ENCODE measurements at regions not wholly inside any gene's neighbourhood (a gene's known extent, or its start where the extent isn't known, plus 50 kb on each side); places are given as distances from the start of the nearest gene placed in this dataset.

DNA sequence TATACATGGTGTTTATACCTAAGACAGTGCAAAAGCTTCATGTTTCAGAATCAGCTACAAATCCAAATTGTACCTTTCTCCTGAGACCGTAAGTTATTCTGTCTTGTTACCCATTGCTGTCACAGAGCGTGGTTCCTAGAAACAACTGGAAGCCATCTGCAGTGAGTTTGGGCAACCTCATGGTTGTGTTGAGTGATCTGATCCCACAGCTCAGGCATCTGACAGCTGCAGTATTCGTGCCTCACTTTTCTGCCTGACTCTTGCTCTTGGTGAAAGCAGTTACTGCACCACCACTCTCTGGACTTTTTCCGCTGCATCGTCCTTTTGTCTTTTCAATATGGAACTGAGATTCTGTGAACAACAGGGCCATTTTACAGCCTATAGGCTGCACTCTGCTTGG is 752.6 kb downstream of the MAFB start:
- Histone ChIP-seq H3K9me3 (no peaks in the 10 kb centered on the region), H3K27me3 (no peaks in the 10 kb centered on the region), H3K36me3 (no peaks in the 10 kb centered on the region), H3K4me3 (no peak overlapping the region), H3K27ac (no peak overlapping the region), H3K4me1 (peaks cover 0 to 8% (median 5%) of the 10 kb centered on the region in 4 donors)
- TF ChIP-seq EP300 (IDR thresholded peaks at IDR 0.05) (no peak), POLR2A (IDR thresholded peaks at IDR 0.05) (no peak)
- TF ChIP-seq, protein P1, sequence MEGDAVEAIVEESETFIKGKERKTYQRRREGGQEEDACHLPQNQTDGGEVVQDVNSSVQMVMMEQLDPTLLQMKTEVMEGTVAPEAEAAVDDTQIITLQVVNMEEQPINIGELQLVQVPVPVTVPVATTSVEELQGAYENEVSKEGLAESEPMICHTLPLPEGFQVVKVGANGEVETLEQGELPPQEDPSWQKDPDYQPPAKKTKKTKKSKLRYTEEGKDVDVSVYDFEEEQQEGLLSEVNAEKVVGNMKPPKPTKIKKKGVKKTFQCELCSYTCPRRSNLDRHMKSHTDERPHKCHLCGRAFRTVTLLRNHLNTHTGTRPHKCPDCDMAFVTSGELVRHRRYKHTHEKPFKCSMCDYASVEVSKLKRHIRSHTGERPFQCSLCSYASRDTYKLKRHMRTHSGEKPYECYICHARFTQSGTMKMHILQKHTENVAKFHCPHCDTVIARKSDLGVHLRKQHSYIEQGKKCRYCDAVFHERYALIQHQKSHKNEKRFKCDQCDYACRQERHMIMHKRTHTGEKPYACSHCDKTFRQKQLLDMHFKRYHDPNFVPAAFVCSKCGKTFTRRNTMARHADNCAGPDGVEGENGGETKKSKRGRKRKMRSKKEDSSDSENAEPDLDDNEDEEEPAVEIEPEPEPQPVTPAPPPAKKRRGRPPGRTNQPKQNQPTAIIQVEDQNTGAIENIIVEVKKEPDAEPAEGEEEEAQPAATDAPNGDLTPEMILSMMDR (IDR thresholded peaks at IDR 0.05): no peak
- WGBS, 2 donors: 77 to 78% methylated on average over 5 of the region's 5 CpGs
- no peak for DNase-seq (ENCODE audit: low spot score in 2 of 2)

DNA sequence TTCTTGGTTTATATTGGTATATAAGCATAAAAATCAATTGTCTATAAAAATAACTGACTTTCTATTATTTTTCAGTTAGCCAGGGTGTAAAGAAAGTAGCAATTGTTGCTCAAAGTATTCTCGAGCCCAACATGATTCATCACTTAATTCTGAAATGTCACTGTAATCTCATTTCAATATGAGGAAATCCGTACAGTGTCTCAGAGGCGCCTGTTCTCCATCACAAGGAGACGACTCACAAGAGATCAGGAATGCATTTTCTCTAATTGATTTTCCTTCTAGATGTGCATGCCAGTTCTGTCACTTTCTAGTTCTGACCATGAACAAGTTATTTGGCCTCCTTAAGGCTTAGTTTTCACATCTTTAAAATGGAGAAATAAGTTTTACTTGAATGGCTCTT is 753.1 kb downstream of the MAFB start:
- DNase-seq (ENCODE audit: low spot score in 2 of 2): no peak
- Histone ChIP-seq H3K4me3 (no peak overlapping the region), H3K9me3 (no peaks in the 10 kb centered on the region), H3K27ac (no peak overlapping the region), H3K27me3 (no peaks in the 10 kb centered on the region), H3K4me1 (peaks cover 0 to 3% (median 2%) of the 10 kb centered on the region in 4 donors), H3K36me3 (no peaks in the 10 kb centered on the region)
- 52 to 53% methylated on average over 4 of the region's 4 CpGs for WGBS, 2 donors
- TF ChIP-seq, protein P1 (IDR thresholded peaks at IDR 0.05): no peak
- TF ChIP-seq POLR2A (IDR thresholded peaks at IDR 0.05) (no peak), EP300 (IDR thresholded peaks at IDR 0.05) (no peak)

DNA sequence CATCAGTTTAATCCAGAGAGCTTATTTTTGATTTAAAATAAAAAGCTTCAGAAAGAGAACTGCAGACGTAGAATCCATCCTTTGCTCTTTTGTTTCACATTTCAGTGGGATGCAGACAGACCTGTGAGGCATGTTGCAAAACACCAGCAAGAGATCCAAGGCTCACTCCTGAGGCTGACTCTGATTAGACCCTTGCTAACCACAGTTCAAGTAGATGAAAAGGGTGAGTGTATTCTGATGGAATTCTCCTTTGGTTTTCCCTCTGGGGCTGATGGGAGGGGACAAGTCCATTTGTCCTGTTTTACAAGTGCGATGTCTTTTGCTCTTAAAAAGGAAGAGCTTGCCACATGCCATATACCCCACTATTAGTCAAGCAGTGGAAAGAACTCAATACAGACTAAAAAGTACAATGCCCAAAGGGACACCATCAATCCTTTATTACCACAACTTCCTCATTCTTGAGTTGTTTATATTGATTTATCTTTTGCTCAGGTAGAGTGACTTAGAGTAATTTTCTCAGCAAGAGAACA is 772.7 kb downstream of the MAFB start:
- TF ChIP-seq POLR2A (IDR thresholded peaks at IDR 0.05): no peak
- TF ChIP-seq, protein P1 (IDR thresholded peaks at IDR 0.05): no peak
- no peak for TF ChIP-seq EP300 (IDR thresholded peaks at IDR 0.05)
- Histone ChIP-seq H3K4me3 (no peak overlapping the region), H3K27ac (no peak overlapping the region), H3K36me3 (no peaks in the 10 kb centered on the region), H3K27me3 (no peaks in the 10 kb centered on the region), H3K9me3 (no peaks in the 10 kb centered on the region), H3K4me1 (peaks cover 0 to 5% (median 0%) of the 10 kb centered on the region in 4 donors)
- no peak for DNase-seq (ENCODE audit: low spot score in 2 of 2)
- 67 to 70% methylated on average over 2 of the region's 2 CpGs for WGBS, 2 donors

DNA sequence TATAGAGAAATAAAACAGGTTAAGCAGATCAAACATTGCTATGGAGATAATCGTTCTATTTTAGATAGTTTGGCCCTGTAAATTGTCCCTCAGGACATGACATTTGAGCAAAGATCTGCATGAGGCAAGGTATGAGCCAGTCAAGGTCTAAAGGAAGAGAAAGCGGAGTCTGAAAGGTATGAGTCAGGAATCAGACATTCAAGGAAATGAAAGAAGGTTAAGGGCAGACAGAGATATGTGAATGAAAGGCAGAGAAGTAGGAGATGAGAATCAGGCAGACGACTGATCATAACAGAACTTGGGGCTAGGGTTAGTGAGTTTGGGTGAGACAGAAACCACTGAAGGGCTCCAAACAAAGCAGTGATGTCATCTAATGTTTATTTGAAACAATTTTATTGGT is 775.8 kb downstream of the MAFB start:
- TF ChIP-seq EP300 (IDR thresholded peaks at IDR 0.05): no peak
- TF ChIP-seq POLR2A (IDR thresholded peaks at IDR 0.05): no peak
- TF ChIP-seq, protein P1 (IDR thresholded peaks at IDR 0.05): no peak
- no peak overlapping the region for H3K4me3 ChIP-seq
- H3K27ac ChIP-seq: no peak overlapping the region
- no peak for DNase-seq (ENCODE audit: low spot score in 2 of 2)
- no peaks in the 10 kb centered on the region for H3K9me3 ChIP-seq
- H3K36me3 ChIP-seq: no peaks in the 10 kb centered on the region
- H3K4me1 ChIP-seq: peaks cover 0 to 12% (median 0%) of the 10 kb centered on the region in 4 donors
- 52 to 55% methylated on average over 3 of the region's 3 CpGs for WGBS, 2 donors
- H3K27me3 ChIP-seq: no peaks in the 10 kb centered on the region

DNA sequence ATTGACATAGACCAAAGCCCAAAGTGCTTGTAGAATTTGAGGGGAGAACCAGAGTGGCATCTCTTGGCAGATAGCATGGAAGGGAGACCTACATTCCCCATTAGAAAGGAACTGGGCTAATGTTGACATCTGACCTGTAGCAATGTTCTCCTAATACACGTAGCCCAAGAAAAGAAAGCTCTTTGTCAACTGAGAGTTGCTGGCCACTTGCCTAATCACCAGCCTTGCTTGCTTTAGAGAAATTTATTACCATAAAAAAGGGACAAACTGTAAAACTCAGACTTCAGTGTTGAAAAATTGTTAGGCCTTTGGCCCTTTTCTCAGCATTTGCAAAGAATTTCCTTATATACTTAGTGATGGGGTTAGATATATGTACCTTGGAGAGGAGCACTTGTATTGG is 777.5 kb downstream of the MAFB start:
- Histone ChIP-seq H3K27ac (no peak overlapping the region), H3K9me3 (no peaks in the 10 kb centered on the region), H3K4me3 (no peak overlapping the region), H3K27me3 (no peaks in the 10 kb centered on the region), H3K4me1 (peaks cover 0 to 12% (median 0%) of the 10 kb centered on the region in 4 donors), H3K36me3 (no peaks in the 10 kb centered on the region)
- DNase-seq (ENCODE audit: low spot score in 2 of 2): no peak
- WGBS, 2 donors: 12 to 30% methylated on average over 1 of the region's 1 CpG
- TF ChIP-seq, protein P1 (IDR thresholded peaks at IDR 0.05): no peak
- TF ChIP-seq POLR2A (IDR thresholded peaks at IDR 0.05) (no peak), EP300 (IDR thresholded peaks at IDR 0.05) (no peak)

Data from tibial nerve (tissue), 4 donors.